Left forelimb (tissue), 1 donor: ENCODE measurements at regions not wholly inside any gene's neighbourhood (a gene's known extent, or its start where the extent isn't known, plus 50 kb on each side); places are given as distances from the start of the nearest gene placed in this dataset.

Source experiments
- DNase-seq: peaks from one replicate; pipeline ENCODE4 v3.0.0-alpha.2; 2018; ENCODE audit warnings: low spot score

DNA sequence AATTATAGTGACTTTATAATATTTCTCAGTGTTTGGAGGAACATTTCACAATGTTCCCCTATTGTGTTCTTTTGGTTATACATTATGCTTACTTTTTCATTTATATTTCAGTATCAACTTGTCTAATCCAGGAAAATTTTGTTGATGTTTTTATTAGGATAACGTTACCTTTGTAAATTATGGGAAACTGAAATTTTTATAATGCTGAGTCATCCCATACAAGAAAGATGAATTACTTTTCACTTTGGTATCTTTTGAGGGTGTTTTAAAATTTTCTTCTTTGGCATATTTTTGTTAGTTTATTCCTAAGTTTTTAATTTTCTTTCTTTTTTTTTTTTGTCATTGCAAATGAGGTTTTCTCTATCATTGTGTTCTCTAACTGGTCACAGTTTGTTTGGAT, 542.7 kb downstream of the SLC16A7 start:
- no peak for DNase-seq

DNA sequence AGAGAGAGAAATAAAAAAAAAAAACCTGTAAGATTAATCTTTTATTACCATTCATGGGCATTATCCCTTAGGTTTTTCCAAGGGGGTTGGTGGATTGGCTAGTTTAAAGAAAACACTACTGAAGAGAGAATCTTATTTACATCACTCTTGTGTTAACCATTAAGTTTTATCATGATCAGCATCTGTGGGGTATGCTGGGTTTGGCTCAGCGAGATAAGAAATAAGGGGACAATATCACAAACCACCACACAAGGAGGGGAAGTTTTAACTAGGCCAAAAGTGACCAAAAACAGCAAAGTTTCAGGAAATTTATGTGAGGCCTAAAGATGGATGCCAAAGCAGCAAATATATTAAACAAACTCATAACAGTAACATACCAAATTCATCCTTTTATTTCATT, 548.6 kb downstream of the SLC16A7 start:
- DNase-seq = no peak

DNA sequence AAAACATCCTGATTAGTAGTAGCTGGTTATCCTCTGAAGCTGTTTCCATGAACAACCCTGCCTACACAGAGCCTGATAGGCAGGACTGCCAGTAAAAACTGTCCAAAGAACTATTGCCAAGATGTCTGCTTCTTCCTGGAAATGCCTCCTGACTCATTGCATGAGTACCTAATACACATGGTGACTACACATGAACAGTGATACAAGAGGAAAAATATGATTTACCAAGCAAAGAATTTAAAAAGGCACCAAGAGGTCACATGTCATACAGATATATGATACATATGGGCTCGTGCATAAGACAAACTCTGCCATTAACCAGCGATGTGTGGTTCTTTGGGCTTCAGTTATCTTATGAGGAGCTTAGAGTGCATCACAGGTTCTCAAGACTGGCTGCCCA, 552.3 kb downstream of the SLC16A7 start:
- DNase-seq = no peak

DNA sequence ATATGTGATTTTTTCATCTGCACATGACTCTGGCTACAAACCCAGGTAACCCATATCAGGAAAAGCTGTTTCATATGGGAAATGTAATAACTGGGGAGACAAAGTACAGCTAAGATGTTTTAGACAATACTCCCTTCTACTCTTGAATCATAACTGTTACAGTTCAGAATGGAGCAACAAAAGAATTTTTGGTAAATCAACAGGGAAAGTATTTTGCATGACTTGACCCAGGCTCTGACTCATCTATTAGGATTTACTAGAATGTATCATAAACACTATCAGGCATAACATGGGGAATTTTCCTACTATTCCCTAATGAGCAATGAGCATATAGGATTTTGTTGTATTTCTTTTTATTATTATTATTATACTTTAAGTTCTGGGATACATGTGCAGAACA, 553.0 kb downstream of the SLC16A7 start:
- DNase-seq = no peak

DNA sequence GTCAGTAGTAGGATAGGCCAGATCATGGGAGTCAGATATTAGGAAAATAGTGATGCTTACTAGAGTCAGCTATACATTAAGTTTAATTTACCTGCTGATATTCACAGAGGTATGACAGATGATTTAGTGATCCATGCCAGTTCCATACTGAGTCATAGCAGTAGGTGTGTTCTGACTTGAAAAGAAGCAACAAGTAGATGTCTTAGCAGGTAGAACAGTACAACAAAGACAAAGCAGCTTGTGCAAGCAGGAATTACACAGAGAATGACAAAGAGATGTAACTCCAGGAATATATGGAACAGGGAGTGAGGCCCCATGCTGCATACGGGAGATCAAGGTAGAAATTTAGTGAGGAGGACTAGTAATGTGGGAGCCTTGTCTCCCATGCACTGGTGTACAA, 556.9 kb downstream of the SLC16A7 start:
- DNase-seq = no peak

DNA sequence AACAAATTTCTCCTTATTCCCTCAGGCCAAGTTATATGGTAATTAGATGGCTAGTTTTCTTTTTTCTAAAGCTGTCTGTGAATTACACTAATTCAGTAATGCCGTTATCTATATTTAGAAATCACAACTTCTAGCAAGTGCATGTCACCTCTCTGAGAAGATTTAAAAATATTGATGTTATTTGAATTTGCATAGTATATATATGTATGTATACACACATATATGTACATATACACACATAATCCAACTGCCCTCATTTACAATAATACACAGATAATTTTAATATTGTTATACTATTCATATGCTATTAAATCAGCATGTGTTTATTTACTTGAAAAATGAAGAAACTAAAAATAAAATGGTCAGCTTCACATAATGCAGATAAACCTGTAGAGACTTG, 563.9 kb downstream of the SLC16A7 start:
- DNase-seq = no peak

DNA sequence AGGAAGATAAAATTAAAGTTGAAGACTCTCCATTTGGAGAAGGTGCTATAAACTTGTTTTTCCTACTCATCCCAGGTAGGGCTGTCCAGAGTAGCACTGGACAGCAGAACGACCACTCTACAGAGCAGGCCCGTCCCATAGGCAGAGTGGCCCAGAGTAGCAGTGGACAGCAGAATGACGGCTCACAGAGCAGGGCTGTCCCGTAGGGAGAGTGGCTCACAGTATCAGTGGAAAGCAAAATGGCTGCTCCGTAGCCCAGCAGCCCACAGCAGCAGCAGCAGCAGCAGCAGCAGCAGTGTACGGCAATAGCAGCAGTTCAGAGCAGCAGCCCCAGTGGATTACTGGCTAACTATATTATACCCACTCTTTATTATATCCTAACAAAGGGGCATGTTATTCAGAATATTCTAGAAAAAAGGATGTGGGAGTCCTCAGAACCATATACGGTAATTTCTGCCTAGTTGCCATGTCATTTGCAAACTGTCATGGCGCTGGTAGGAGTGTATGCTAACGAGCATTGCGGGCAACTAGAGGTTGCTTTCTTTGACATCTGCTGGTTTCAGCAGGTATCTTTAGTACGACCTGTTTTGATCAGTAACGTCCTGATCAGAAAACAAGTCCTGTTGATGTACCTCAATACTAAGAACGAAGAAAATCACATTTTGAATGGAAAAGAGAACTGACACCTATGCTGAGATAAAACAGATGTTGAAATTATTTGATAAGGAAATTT, 567.3 kb downstream of the SLC16A7 start:
- DNase-seq = no peak

DNA sequence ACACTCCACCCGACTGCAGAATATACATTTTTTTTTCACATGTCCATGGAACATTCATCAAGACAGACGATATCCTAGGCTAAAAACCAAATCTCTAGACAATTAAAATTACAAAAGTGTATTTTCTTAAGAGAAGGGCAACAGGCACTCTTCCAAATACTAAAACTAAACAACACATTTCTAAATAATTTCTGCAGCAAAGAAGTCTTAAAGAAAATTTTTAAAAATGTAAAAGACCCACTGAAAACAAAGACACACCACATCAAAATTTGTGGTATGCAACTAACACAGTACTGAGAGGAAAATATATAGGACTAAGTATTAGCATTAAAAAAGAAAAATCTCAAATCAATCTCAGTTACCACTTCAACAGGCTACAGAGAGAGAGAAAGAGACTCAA, 570.0 kb downstream of the SLC16A7 start:
- DNase-seq = no peak

DNA sequence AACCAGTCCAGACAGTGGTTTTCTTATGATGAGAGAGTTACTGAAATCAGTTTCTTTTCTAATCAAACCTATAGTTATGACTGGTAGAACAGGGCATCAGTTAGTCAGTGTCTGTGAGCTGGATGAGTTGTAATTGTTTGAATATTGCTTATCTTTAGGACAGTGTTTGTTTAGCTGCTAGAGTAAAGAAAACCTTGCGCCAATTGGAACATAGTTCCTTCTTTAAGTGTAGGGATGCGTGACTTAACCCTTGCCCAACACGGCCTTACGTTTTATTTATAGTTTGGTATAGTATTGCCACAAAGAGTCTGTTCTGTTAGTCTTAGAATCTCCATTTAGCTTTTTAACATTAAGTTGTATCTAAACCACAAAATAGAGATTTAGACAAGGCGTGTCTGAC, 572.6 kb downstream of the SLC16A7 start:
- DNase-seq = no peak

DNA sequence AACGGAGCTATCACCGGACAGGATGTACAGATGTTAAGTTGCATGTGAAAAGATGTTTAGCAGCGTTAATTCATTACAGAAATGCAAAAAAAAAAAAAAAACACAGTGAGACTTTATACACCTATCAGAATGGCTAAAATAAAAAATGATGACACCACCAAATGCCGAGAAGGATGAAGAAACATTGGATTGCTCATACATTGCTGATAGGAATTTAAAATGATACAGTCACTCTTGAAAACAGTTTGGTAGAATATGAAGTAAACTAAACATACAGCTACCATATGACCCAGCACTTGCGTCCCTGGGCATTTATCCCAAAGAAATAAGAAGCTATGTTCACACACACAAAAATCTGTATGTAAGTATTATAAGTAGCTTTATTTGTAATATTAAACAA, 574.1 kb downstream of the SLC16A7 start:
- DNase-seq = no peak

DNA sequence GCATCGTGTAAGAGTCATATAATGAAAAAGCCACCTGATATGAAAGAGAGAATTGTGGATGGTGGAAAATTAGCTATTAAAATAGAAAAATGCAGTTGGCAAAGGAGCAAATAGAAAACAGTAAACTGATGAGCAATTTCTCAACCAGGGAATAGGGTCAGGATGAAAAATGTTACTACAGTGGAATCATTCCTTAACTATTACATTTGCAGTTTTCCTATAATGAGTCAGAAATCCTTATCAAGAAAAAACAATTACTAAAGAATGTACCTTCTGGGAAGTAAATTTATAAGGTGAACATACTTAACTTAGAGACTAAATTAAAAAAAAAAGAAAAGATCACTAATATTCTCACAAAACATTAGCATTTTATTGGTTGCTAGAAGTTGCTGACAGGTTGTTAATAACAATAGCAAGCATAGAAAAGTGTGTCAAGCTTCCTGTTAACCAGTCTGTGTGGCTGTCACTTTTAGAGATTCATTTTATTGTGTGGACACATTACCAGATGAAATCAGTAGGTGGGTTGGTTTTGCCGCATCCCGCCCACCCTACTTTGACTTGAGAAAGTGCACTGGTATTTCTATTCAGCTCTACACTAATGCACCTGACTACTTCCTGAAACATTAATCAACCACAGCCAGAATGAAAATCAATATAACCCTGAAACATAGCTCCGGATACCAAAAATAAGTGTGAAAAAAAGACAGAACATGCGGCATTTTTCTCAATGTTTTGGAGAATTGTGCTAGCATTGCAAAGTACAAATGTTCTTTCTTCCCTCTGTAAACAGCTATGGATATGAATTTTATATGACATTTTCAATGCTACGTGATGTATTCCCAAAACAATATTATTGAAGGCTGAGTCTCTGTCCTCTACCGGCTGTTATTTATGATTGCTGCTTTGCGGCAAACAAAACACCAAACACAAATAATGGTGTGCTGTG, 576.7 kb downstream of the SLC16A7 start:
- no peak for DNase-seq

DNA sequence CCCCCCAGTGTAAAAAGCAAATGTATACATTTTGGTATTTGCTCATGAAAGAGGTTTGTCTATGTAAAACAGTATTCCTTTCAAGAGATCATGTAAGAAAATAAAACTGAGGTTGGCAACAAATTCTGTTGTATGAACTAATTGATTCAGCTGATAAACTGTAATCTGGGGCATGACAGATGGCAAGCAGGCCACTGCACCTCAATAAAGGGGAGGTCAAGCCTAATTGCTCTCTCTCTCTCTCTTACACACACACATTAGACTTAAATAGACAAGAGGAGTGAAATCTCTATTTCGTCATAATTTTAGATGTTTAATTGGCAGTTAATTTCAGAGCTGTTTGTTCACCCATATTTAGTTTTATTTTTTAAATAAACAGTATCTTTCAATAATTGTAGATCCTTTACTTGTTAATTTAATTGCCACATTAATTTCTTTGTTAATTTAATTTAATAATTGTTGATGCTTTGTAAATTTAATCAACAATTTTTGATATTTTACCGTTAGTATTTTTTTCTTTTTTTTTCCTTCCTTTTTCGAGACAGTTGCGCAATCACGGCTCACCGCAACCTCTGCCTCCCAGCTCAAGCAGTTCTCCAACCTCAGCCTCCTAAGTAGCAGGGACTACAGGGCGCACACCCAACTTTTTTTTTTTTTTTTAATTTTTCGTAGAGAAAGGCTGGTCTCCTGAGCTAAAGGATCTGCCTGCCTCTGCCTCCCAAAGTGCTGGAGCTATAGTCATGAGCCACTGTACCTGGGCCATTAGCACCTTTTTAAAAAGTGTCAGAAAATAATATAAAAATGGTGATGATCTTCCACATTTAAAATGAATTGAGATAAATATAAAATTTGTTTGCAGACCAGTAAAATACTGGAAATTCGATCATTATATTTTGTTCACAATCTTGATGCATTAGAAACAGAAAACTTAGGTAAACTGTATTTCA, 577.7 kb downstream of the SLC16A7 start:
- no peak for DNase-seq

DNA sequence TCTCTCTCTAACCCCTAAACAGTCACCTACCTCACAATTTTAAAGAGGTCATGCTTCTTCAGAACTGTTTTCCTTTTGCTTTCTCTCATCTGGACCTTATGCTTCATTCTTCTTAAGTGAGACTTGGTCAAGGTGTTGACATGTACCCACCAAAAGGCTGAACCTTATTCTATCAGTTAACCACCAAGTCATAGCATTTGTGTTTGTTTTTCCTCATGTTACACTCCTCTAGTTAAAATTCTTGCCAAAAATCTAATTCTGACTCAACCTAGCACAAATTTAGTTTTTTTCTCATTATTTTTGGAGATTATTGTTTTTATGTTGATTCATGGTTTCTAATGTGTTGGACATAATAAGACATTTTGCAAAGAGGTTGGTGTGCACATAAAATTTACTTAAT, 578.6 kb downstream of the SLC16A7 start:
- no peak for DNase-seq

DNA sequence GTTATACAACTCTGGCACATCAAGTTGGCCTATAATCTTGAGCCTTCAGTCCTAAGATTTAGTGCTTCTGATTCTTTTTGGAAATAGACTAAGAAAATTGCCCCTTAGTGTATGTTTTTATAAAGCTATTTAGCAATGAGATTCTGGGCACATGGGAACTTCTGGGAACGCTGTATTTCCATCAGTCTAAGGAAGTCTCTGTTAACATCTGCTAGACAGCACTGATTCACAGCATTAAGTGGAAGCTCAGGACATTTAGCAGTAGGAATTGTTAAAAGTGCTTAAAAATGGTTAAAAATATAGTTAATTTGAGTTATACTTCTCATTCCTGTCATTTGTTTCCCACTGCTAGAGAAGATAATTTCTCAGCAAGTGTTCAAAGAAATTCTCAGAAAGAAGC, 579.1 kb downstream of the SLC16A7 start:
- no peak for DNase-seq

DNA sequence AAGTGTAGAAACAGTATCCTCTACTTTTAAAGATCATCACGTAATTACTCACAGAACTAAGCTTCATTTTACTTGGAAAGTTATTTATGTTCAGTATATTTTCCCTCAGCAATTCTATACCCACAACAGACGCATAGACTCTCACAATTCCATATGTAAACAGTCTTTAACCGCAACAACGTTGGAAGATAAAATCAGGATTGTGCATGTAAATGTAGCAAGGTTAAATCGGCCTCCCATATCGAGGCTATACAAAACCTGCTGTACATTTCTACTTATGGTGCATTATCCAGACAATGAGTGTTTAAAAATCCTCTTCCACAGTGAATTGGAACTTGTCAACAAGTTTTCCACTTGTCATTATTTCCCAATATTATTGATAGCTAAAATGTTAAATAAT, 581.1 kb downstream of the SLC16A7 start:
- no peak for DNase-seq

DNA sequence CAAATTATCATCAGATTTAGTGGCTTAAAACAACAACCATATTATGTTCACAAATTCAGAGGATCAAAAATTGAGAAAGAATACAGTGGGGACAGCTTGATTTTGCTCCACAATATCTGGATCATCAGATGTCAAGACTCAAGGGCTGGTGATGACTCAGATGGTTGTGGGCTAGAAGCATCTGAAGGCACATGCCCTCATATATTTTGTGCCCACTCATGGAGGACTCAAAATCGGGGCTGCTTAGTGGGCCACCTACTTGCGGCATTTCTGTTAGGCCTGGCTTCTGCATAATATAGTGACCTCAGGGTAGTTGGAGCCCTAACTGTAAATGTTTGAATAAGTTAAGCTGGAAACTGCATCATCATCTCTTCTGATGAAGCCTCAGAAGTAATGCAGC, 584.5 kb downstream of the SLC16A7 start:
- DNase-seq = no peak

DNA sequence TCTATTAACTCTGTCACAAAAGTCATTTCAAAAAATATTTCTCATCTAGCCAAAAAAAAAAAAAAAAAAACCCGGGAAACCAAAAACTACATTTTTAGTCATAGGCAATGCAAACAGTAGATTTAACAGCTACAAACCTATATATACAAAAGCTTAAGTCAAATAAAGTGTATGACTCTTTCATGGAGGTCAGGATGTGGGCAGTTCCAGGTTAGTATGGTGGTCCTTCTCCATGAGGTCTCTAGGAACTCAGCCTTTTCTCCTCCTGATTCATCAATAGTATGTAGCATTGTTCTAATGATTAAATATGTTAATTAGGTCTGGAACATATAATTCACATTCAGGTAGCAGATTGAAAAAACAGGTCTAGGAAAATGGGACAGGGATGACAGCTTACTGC, 586.5 kb downstream of the SLC16A7 start:
- DNase-seq = no peak

DNA sequence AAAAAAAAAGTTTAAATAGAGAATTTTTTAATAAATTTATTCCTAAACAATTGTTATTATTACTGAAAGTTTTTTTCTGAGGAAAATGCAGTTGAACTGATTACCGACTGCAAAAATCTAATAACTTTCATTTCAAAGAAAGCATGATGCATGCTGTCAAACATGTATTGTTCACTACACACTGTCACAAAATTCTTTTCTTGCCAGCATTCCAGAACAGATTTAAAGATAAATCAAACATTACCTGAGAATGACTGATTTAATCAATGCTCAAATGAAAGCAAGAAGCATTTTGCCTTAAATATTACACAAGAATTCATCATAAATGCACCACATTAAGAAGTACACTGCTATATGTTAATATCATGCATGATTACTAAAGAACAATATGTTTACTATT, 588.3 kb downstream of the SLC16A7 start:
- no peak for DNase-seq

DNA sequence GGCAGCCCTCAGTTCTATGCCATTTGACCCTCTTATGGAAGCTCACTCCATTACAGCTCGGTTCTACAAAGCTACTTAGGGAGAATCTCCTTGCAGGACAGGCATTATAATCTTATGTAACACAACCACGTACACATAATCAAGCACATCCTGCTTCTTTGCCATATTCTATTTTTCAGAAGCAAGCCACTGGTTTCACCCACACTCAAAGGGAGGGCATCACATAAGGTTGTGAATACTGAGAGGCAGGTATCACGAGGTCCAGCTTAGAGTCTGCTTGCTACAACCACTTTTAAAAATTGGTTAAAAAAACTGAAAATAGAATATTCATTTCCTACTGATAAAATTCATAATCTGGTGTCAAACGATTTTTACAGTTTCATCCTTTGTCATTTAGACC, 589.2 kb downstream of the SLC16A7 start:
- no peak for DNase-seq

DNA sequence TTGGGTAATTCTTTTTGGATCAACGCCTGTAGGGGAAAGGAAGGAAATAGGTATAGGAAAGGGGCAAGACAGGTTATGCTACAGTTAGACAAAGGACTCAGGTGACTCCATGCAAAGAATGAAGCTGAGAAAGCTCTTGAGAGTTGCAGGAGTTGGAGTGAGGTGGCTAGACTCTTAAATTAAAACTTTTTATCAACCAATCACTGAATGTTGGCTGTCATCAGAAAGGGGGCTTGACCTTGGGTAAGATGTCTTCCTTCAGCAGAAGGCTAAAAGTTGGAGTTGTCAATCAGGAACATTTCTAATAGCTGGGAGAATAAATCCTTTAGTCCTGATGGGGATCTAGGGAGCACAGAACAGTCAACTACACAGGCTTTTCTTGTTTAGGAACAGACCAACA, 595.4 kb downstream of the SLC16A7 start:
- DNase-seq = no peak

DNA sequence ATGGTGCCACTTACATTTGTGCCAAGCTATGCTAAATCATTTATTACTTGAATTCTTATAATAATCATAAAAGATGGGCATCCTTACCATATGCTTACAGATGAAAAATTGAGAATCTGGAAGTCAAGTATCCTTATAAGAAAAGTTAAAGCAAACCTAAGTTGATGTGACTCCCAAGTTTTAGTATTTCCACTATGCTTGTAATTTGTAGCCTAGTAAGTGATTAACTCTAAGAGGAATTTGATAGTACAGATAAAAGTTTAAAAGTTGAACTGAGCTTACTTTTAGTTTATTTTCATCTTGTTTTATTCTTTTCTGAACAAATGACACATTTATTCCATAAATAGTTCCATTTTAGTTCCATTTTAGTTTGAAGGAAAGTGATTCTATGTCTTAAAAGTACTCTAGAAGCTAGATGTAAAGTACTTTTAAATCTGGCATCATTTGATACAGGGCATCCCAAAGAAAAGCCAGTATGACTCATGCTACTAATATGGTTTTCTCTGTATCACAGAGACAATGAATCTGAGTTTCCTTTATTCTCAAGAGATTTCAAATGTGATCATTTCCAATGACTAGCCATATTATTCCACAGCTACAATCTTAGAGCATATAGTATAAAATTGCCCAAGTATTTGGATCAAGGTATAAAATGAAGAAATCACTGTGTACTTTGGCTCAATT, 596.0 kb downstream of the SLC16A7 start:
- no peak for DNase-seq

DNA sequence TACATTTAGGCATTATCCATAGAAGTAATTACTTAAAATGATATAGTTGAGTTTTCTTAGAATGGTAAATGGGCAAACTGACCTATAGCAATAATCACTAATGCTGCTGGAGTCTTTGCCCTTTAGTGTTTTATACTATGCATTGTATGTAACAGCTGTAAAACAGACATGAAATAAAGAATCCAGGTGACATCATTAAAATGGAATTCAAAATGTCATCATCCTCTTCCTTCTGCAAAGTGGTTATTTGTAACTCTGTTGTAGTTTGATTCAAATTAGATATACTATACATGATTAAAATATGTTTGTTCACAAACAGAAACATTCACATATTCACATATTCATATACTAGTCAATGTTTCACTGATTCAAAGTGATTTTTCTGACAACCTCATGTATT, 598.8 kb downstream of the SLC16A7 start:
- no peak for DNase-seq
